ENCODE measurements at regions not wholly inside any gene's neighbourhood (a gene's known extent, or its start where the extent isn't known, plus 50 kb on each side); places are given as distances from the start of the nearest gene placed in this dataset.

DNA sequence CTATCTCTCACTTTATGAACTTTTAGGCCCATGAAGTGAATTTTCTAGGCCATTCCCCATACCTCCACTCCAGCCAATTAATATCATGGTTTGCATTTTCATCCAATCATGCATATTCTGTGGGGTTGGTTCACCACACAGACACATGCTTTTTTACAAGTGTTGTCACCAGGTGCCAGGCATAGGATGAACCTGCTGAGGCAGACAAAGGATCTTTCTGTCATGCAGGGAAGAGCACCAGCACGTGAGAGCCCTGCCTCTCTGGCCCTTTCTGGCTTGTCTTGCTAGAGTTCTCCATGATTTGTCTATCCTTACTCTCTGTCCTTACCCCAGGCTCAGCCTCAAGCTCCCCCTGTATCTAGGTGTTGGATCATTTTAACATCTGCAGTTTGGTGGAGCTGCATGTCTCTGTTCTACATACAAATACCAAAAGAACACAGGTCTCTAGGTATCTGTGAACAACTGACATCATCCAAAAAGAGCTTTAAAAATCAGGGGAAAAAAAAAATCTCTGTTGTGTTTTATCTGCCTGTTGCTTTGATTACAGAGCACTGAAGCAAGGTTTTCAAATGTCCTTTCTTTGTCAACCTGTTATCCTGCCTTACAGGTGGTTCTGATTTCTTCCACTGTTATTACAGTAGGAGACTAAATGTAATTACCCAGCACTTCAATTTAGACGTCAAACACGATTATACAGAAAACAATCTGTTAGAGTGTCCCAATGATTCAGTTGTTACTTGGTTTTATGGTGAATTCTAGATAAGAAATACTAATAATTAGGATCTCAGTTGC lies 58.4 kb upstream of the GRAMD1B start:
- ATAC-seq = no peak
- no peak overlapping the region for H3K4me3 ChIP-seq
- no peaks in the 10 kb centered on the region for H3K9me3 ChIP-seq
- intact Hi-C loops (cut with DNase I) = no loop called here
- H3K27ac ChIP-seq = no peak overlapping the region
- no peaks in the 10 kb centered on the region for H3K4me1 ChIP-seq
- TF ChIP-seq CTCF (IDR thresholded peaks at IDR 0.05) = no peak
- peaks cover 7% of the 10 kb centered on the region for H3K27me3 ChIP-seq
- no peak for DNase-seq
- H3K36me3 ChIP-seq = no peaks in the 10 kb centered on the region

DNA sequence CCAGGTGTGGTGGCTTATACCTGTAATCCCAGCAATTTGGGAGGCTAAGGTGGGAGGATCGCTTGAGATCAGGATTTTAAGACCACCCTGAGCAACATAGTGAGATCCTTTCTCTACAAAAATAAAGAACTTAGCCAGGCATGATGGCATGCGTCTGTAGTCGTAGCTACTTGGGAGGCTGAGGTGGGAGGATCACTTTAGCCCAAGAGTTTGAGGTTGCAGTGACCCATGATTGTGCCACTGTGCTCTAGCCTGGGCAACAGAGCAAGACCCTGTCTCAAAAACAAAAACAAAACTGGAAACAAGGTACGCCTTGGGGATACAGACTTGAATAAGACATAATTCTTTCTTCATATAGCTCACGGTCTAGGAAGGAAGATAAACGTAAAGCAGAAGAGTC lies 63.1 kb upstream of the GRAMD1B start:
- ATAC-seq = no peak
- no peak for TF ChIP-seq CTCF (IDR thresholded peaks at IDR 0.05)
- H3K27me3 ChIP-seq = peaks cover 6% of the 10 kb centered on the region
- H3K4me1 ChIP-seq = peaks cover 7% of the 10 kb centered on the region
- H3K4me3 ChIP-seq = no peak overlapping the region
- H3K36me3 ChIP-seq = no peaks in the 10 kb centered on the region
- intact Hi-C loops (cut with DNase I) = no loop called here
- DNase-seq = no peak
- no peaks in the 10 kb centered on the region for H3K9me3 ChIP-seq
- H3K27ac ChIP-seq = no peak overlapping the region

GRCh38 chr11:123365955-123366354 lies 64.1 kb upstream of the GRAMD1B start:
- Histone ChIP-seq H3K9me3 (no peaks in the 10 kb centered on the region), H3K4me3 (no peak overlapping the region), H3K4me1 (peaks cover 7% of the 10 kb centered on the region), H3K27me3 (peaks cover 6% of the 10 kb centered on the region), H3K27ac (no peak overlapping the region), H3K36me3 (no peaks in the 10 kb centered on the region)
- DNase-seq (no peak), ATAC-seq (no peak)
- TF ChIP-seq CTCF (IDR thresholded peaks at IDR 0.05) = no peak
- intact Hi-C loops (cut with DNase I) = no loop called here

DNA sequence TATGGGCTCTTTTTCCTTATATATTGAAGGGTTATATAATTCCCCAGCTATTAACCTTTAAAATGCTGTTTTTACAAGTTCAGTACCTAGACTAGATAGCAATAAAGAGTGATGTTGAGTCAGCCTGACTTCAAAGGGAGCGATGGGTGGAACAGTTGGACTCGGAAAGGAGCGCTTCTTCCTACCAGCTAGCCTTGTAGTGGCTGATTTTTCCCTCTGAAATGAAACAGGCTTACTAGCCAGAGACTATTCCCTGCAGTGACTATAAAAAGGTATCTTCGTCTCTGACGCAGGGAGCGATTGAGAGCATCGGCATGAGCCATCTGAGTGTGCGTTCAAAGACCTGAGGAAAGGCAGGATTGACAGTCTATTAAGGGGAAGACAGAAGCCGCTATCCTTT lies 66.0 kb upstream of the GRAMD1B start:
- ATAC-seq (no peak), DNase-seq (no peak)
- no peaks in the 10 kb centered on the region for H3K9me3 ChIP-seq
- no peak overlapping the region for H3K4me3 ChIP-seq
- peaks cover 7% of the 10 kb centered on the region for H3K4me1 ChIP-seq
- H3K36me3 ChIP-seq = no peaks in the 10 kb centered on the region
- no peak overlapping the region for H3K27ac ChIP-seq
- H3K27me3 ChIP-seq = peaks cover 16% of the 10 kb centered on the region
- no peak for TF ChIP-seq CTCF (IDR thresholded peaks at IDR 0.05)
- intact Hi-C loops (cut with DNase I) = no loop called here

DNA sequence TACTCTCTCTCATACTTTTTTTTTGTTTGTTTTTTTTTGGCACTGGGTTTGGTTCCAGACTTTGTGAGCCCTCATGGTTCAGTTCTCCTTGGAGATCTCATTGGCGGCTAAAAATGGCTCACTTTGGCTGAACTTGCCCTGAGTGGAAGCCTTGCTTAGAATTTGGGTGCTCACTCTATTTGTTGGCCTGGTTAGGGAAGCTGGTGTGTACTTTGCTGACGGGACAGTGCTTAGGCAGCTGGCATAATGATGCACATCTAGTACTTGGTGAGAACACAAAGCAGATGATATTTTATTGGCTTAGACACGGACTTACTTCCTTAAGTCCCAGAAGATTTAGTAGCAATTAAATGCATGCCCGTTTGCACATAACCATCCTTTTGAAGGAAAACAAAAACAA lies 66.5 kb upstream of the GRAMD1B start:
- Histone ChIP-seq H3K4me3 (no peak overlapping the region), H3K36me3 (no peaks in the 10 kb centered on the region), H3K9me3 (no peaks in the 10 kb centered on the region), H3K27me3 (peaks cover 21% of the 10 kb centered on the region), H3K4me1 (peaks cover 7% of the 10 kb centered on the region), H3K27ac (no peak overlapping the region)
- TF ChIP-seq CTCF (IDR thresholded peaks at IDR 0.05) = no peak
- intact Hi-C loops (cut with DNase I) = no loop called here
- ATAC-seq = no peak
- no peak for DNase-seq

GRCh38 chr11:123362941-123363340 lies 67.1 kb upstream of the GRAMD1B start:
- H3K4me1 ChIP-seq = peaks cover 7% of the 10 kb centered on the region
- H3K4me3 ChIP-seq = no peak overlapping the region
- H3K27me3 ChIP-seq = peaks cover 26% of the 10 kb centered on the region
- H3K9me3 ChIP-seq = no peaks in the 10 kb centered on the region
- TF ChIP-seq CTCF (IDR thresholded peaks at IDR 0.05) = no peak
- H3K36me3 ChIP-seq = no peaks in the 10 kb centered on the region
- H3K27ac ChIP-seq = no peak overlapping the region
- intact Hi-C loops (cut with DNase I) = no loop called here
- ATAC-seq (no peak), DNase-seq (no peak)

All from upper lobe of right lung (tissue), 1 donor.